K562 (cell line): ENCODE measurements at regions not wholly inside any gene's neighbourhood (a gene's known extent, or its start where the extent isn't known, plus 50 kb on each side); places are given as distances from the start of the nearest gene placed in this dataset.

Experiments
- AFF1 ChIP-seq, 2 experiments: fragments of 450-650 bp; IDR thresholded peaks; 2 replicates each; pipeline ENCODE4 v1.6.1; 2018; ENCODE audit warnings: mild to moderate bottlenecking in 2 of 2, low read depth in 1 of 2; ENCODE audit not compliant: partially characterized antibody in 2 of 2
- CREM ChIP-seq: IDR thresholded peaks from 2 replicates; pipeline ENCODE4 v1.6.1; 2014; ENCODE audit warnings: antibody characterized with exemption, low read depth
- DEAF1 ChIP-seq: fragments of 450-650 bp; formaldehyde crosslinking; IDR thresholded peaks from 2 replicates; pipeline ENCODE4 v1.4.0; 2020; ENCODE audit warnings: mild to moderate bottlenecking, moderate library complexity
- SRSF9 ChIP-seq: fragments of 200-400 bp; formaldehyde crosslinking; IDR thresholded peaks from 2 replicates; pipeline ENCODE4 v1.6.1; 2017; ENCODE audit warnings: low read depth, low read length, borderline replicate concordance
- TARDBP ChIP-seq: fragments of 450-650 bp; IDR thresholded peaks from 2 replicates; pipeline ENCODE4 v1.6.1; 2016
- TOE1 ChIP-seq, 2 experiments: fragments of 450-650 bp in 1 of 2; sonication (generic) in 1 of 2; formaldehyde crosslinking in 1 of 2; IDR thresholded peaks; 2 replicates each; pipeline versions ENCODE4 v1.7.1 to v1.8.0; 2016 to 2022; ENCODE audit warnings: borderline replicate concordance in 2 of 2, mild to moderate bottlenecking in 2 of 2, antibody characterized with exemption in 1 of 2, inconsistent platforms in 1 of 2, low read depth in 1 of 2, missing genetic modification reagents in 1 of 2, moderate library complexity in 1 of 2
- TRIM25 ChIP-seq: fragments of 450-650 bp; IDR thresholded peaks from 2 replicates; pipeline ENCODE4 v1.7.0; 2016; ENCODE audit warnings: borderline replicate concordance
- ZBTB5 ChIP-seq: fragments of 450-650 bp; IDR thresholded peaks from 2 replicates; pipeline ENCODE4 v1.6.1; 2017; ENCODE audit warnings: antibody characterized with exemption
- ZBTB8A ChIP-seq: fragments of 450-650 bp; IDR thresholded peaks from 2 replicates; pipeline ENCODE4 v1.6.1; 2018; ENCODE audit warnings: mild to moderate bottlenecking, moderate library complexity; ENCODE audit not compliant: partially characterized antibody
- ZNF175 ChIP-seq: fragments of 200-800 bp; sonication (Bioruptor generic); IDR thresholded peaks from 2 replicates; pipeline ENCODE4 v1.6.1; 2016; ENCODE audit warnings: low read depth, mild to moderate bottlenecking, missing genetic modification characterization, missing compliant biosample characterization
- ZNF217 ChIP-seq: sonication (generic); formaldehyde crosslinking; IDR thresholded peaks from 2 replicates; pipeline ENCODE4 v1.8.0; 2022; ENCODE audit warnings: mild to moderate bottlenecking, missing genetic modification reagents
- ZNF696 ChIP-seq: fragments of 250-450 bp; sonication (Bioruptor Pico); conservative IDR thresholded peaks from 2 replicates; pipeline ENCODE4 v1.4.0; 2020; ENCODE audit warnings: mild to moderate bottlenecking, moderate library complexity

GRCh38 chr16:65975049-65975708, 391.3 kb upstream of the CDH5 start (continued):
- TF ChIP-seq TRIM25 (no peak), ZNF175 (CRISPR knock-in tag) (no peak), DEAF1 (CRISPR knock-in tag) (no peak), ZBTB5 (no peak), ZNF696 (no peak), ZNF217 (CRISPR knock-in tag) (no peak), TARDBP (no peak), ZBTB8A (no peak), CREM (peak; percentile 36; the same call in 1 of the 2 replicates), SRSF9 (no peak), TOE1 (IDR thresholded peaks at IDR 0.05; ENCODE audit: borderline replicate concordance) (no peak), TOE1 (CRISPR knock-in tag; IDR thresholded peaks at IDR 0.05; ENCODE audit: borderline replicate concordance, low read depth) (no peak), AFF1 (IDR thresholded peaks at IDR 0.05; ENCODE audit: low read depth in 1 of 2, partially characterized antibody in 2 of 2) (peak in 1 of 2 experiments; percentile 40)
